Caki2 (cell line): ENCODE measurements at regions not wholly inside any gene's neighbourhood (a gene's known extent, or its start where the extent isn't known, plus 50 kb on each side); places are given as distances from the start of the nearest gene placed in this dataset.

Source experiments
- DNase-seq: peaks from one replicate; pipeline ENCODE4 v3.0.0-alpha.2; 2015; ENCODE audit warnings: low read depth
- in situ Hi-C: cut with HindIII; loops from 2 replicates; pipeline ENCODE4 v1.10.0; 2016; ENCODE audit warnings: low sequenced_read_pairs, low pct_unique_long_range_greater_than_20kb, mixed read lengths

GRCh38 chr7:1364068-1364905, 95.0 kb downstream of the MICALL2 start:
- DNase-seq, result no peak
- in situ Hi-C loops, result no loop called here

- in situ Hi-C loops, result no loop called here
- no peak for DNase-seq
These were observed 94.2 kb downstream of the MICALL2 start for GRCh38 chr7:1364906-1365570.

GRCh38 chr7:1365846-1366245, 93.4 kb downstream of the MICALL2 start:
- DNase-seq, result no peak
- in situ Hi-C loops, result no loop called here

- in situ Hi-C loops, result no loop called here
- no peak for DNase-seq
These were observed 92.4 kb downstream of the MICALL2 start for GRCh38 chr7:1366801-1367405.

GRCh38 chr7:1367501-1368183, 91.6 kb downstream of the MICALL2 start:
- DNase-seq, result no peak
- in situ Hi-C loops, result no loop called here

GRCh38 chr7:1368184-1368681, 91.0 kb downstream of the MICALL2 start:
- in situ Hi-C loops, result no loop called here
- no peak for DNase-seq

GRCh38 chr7:1368682-1369571, 90.3 kb downstream of the MICALL2 start:
- in situ Hi-C loops, result no loop called here
- DNase-seq, result no peak

- no peak for DNase-seq
- in situ Hi-C loops, result no loop called here
These were observed 89.2 kb downstream of the MICALL2 start for GRCh38 chr7:1369916-1370657.

GRCh38 chr7:1370738-1371137, 88.5 kb downstream of the MICALL2 start:
- in situ Hi-C loops, result no loop called here
- no peak for DNase-seq

GRCh38 chr7:1372063-1372462, 87.2 kb downstream of the MICALL2 start:
- no peak for DNase-seq

GRCh38 chr7:1372671-1373379, 86.4 kb downstream of the MICALL2 start:
- DNase-seq, result no peak
- in situ Hi-C loops, result no loop called here

More at GRCh38 chr7:1372063-1372462, 87.2 kb downstream of the MICALL2 start:
- in situ Hi-C loops, result no loop called here

- DNase-seq, result no peak
- in situ Hi-C loops, result no loop called here
These were observed 82.0 kb downstream of the MICALL2 start for GRCh38 chr7:1377111-1377909.

GRCh38 chr7:1378610-1379601, 80.4 kb downstream of the MICALL2 start:
- DNase-seq, result no peak
- in situ Hi-C loops, result no loop called here

- in situ Hi-C loops, result no loop called here
- DNase-seq, result no peak
These were observed 78.9 kb downstream of the MICALL2 start for GRCh38 chr7:1380231-1380815.
